Esophagus (tissue), 2 donors: ENCODE measurements at regions not wholly inside any gene's neighbourhood (a gene's known extent, or its start where the extent isn't known, plus 50 kb on each side); places are given as distances from the start of the nearest gene placed in this dataset.

Source experiments
- H3K27ac ChIP-seq, 2 donors: one replicate each; pipeline ENCODE4 v1.5.1; 2013; ENCODE audit warnings: low read depth in 2 of 2, mild to moderate bottlenecking in 2 of 2, inconsistent platforms in 1 of 2, low read length in 1 of 2, moderate library complexity in 1 of 2
- H3K27me3 ChIP-seq, 2 donors: one replicate each; pipeline ENCODE4 v1.6.1; 2013; ENCODE audit warnings: low read length in 2 of 2, control low read depth in 1 of 2, mild to moderate bottlenecking in 1 of 2; ENCODE audit not compliant: insufficient read depth in 2 of 2, control insufficient read depth in 1 of 2
- H3K36me3 ChIP-seq, 2 donors: one replicate each; pipeline ENCODE4 v1.6.1; 2013; ENCODE audit warnings: low read length in 1 of 2; ENCODE audit not compliant: control insufficient read depth in 2 of 2, insufficient read depth in 2 of 2
- H3K4me1 ChIP-seq, 2 donors: one replicate each; pipeline ENCODE4 v1.6.1; 2013; ENCODE audit warnings: low read length in 1 of 2; ENCODE audit not compliant: control insufficient read depth in 2 of 2, insufficient read depth in 2 of 2
- H3K4me3 ChIP-seq, 2 donors: one replicate each; pipeline ENCODE4 v1.5.1; 2013; ENCODE audit warnings: low read length in 2 of 2, mild to moderate bottlenecking in 2 of 2, low read depth in 1 of 2, moderate library complexity in 1 of 2
- H3K9me3 ChIP-seq, 2 donors: one replicate each; pipeline ENCODE4 v1.6.1; 2013; ENCODE audit warnings: mild to moderate bottlenecking in 2 of 2, low read depth in 1 of 2, low read length in 1 of 2, moderate library complexity in 1 of 2; ENCODE audit not compliant: control insufficient read depth in 2 of 2, insufficient read depth in 1 of 2
- WGBS, 2 donors: extraction: QIAGEN DNeasy Blood & Tissue Kit; methylation state at CpG; one replicate each; pipeline ENCODE4 v1.1.7; 2013; 5-methylcytosine and 5-hydroxymethylcytosine counted together
- donor health status: healthy with polysubstance abuse.
- donor health status: Bipolar disorder and iron deficiency.

DNA sequence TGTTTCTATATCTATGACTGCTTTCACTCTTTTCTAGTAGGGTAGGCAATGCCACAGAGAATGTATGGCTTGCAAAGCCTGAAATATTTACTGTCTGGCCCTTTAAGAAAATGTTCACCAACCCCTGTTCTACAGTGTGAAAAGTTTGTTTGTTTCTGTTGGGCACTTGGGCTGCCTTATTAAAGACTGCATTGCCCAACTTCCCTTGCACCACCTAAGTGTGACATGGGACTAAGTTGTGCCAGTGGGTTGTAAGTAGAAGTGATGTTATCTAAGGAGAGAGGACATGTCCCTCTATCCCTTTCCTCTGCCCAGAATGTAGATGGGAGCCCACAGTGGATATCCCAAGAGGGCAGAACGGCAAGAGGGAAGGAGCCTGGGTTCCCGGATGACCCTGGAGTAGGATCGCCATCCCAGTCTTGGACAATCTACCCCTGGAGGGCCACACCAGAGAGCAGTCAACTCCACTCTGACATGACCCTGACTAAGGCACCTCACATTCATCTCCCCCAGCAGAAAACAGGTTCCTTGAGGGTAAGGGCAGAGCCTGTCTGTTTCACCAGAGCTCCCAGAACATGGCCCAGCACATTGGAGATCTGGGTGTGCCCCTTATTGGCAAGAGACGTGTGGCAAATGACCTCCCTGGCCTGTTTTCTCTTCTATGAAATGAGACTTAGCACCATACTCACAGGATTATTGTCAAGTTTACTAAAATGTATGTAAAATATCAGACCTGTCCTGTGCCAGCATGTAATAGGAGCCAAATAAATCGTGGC lies 138.8 kb downstream of the SMAD6 start:
- Histone ChIP-seq H3K9me3 (no peaks in the 10 kb centered on the region), H3K4me1 (peaks cover 2 to 5% of the 10 kb centered on the region in 2 donors), H3K27me3 (no peaks in the 10 kb centered on the region), H3K27ac (peak overlapping the region; percentile 2 to 8), H3K4me3 (no peak overlapping the region), H3K36me3 (no peaks in the 10 kb centered on the region)
- 56 to 79% methylated on average over 5 of the region's 5 CpGs for WGBS, 2 donors

DNA sequence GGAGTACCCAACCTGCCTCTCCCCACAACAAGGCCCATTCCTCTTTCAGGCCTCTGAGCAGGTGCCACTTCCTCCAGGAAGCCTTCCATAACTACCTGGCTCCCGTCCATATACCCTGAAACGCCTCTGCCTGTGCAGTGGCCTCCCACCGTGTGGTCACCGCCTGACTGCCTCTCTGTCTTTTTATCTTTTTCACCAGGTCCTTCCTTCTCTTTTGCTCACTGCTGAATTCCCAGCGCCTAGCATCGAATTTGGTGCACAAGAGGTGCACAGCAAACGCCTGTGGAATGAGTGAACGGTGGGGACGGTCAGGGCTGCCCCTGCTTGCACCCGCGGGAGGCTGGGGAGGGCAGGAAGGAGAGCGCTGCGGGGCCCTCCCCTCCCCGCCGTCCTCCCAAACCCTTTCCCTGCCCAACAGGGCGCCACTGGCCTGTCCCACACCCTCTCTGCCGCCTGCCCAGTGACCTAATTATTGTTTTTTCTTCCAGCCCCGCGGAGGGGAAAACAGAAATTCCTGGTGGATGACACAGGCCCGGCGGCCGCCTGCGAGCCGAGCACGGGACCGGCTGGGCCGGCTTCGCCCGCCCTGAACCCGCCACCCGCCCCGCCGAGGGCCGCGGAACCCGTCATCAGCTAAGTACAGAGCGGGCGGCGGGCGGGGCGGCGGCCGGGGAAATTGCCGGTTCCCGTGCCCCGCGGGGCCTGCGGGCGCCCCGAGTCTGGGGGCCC lies 140.1 kb downstream of the SMAD6 start:
- no peaks in the 10 kb centered on the region for H3K9me3 ChIP-seq
- H3K27ac ChIP-seq, result peak overlapping the region; percentile 86 to 92
- peak overlapping the region; percentile 3 to 53 for H3K4me3 ChIP-seq
- H3K36me3 ChIP-seq, result no peaks in the 10 kb centered on the region
- WGBS, 2 donors, result 5 to 7% methylated on average over 47 to 50 of the region's 50 CpGs
- peaks cover 2 to 5% of the 10 kb centered on the region in 2 donors for H3K4me1 ChIP-seq
- H3K27me3 ChIP-seq, result no peaks in the 10 kb centered on the region

DNA sequence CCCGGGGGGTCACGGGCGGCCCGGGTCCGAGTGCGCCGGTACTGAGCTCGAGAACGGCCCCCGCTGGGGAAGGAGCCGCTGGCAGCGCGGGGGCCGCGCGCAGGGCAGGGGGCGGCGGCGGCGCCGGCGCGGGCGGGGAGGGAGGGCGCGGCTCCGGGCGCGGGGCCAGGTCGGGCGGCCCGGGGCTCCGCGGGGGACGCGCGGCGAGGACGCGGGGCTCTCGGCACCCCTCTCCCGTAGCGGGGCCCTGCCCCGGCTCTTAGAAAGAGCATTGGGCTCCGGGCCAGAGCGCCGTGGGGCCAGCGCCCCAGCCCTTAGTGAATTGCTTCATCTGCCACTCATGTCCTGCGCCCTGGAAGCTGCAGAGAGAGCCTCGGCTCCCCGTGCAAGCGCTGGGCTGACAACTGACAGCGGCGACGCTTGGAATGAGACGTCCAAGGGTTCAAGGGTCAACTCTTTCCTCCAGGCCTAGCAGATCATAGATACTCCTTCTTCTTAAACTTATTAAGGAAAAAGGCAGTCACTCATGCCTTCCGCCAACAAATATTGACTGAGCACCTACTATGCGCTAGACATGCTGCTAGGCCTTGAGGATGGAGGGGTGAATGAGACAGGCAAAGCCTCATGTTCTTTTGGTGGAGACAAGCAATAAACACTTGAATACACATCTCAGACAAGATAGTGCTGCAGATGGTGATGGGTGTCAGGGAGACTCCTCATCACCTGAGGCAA lies 140.8 kb downstream of the SMAD6 start:
- Histone ChIP-seq H3K4me1 (peaks cover 5% of the 10 kb centered on the region in 2 donors), H3K27ac (peak overlapping the region; percentile 86 to 92), H3K9me3 (no peaks in the 10 kb centered on the region), H3K4me3 (peak overlapping the region; percentile 3 to 53), H3K36me3 (no peaks in the 10 kb centered on the region), H3K27me3 (no peaks in the 10 kb centered on the region)
- 4 to 7% methylated on average over 28 to 58 of the region's 58 CpGs for WGBS, 2 donors

DNA sequence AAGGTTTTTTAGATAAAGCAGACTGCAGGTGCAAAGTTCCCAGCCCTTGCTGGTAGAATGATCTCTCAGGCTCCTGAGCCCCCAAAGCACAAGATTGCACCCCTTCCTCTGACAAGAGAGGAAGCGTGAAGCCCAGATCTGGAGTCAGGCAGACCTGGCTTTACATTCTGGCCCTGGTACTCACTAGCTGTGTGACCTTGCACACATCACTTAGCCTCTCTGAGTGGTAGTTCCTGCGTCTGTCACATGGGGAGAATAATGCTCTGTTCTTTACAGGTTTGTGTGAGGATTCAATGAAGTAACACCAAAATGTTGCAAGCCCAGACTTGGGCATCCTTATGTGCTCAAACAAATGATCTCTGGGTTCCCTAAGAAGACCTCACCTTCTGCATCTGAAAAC lies 141.5 kb downstream of the SMAD6 start:
- Histone ChIP-seq H3K4me1 (peaks cover 5% of the 10 kb centered on the region in 2 donors), H3K36me3 (no peaks in the 10 kb centered on the region), H3K27me3 (no peaks in the 10 kb centered on the region), H3K4me3 (no peak overlapping the region), H3K9me3 (no peaks in the 10 kb centered on the region), H3K27ac (no peak overlapping the region)
- WGBS, 2 donors, result 0 to 86% methylated on average over 2 of the region's 2 CpGs

DNA sequence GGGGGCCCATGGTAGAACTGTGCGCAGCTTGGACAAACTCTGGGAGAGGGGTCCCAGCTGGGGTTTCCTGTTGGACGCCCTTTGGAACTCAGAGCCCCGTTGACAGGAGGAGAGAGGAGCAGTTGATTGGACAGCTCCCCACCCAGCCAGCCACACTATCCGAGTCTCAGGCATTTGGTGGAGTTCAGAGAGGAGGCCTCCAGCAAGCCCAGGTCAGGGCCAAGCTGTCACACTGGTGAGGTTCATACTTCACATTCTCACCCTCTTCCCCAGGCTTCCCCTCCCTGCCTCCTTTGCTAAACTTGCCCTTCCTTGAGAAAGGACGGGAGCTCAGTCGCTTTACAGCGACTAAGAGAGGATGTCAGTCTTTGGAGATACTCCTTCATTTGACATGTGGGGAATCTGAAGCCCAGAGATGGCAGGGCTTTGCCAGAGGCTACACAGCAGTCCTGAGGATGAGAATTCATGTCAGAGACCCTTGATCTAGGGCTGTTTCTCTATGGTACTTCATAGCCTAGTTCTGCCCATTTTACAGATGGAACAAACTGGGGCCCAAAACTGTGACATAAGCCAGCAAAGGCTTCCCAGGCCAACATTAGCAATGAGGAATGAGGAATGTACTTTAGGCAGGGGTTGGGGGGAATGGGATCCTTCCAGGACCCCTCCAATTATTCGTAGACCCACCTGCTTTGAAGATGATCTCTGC lies 142.2 kb downstream of the SMAD6 start:
- Histone ChIP-seq H3K9me3 (no peaks in the 10 kb centered on the region), H3K4me3 (no peak overlapping the region), H3K36me3 (no peaks in the 10 kb centered on the region), H3K27me3 (no peaks in the 10 kb centered on the region), H3K27ac (no peak overlapping the region), H3K4me1 (peaks cover 5% of the 10 kb centered on the region in 2 donors)
- 83 to 89% methylated on average over 8 of the region's 8 CpGs for WGBS, 2 donors

DNA sequence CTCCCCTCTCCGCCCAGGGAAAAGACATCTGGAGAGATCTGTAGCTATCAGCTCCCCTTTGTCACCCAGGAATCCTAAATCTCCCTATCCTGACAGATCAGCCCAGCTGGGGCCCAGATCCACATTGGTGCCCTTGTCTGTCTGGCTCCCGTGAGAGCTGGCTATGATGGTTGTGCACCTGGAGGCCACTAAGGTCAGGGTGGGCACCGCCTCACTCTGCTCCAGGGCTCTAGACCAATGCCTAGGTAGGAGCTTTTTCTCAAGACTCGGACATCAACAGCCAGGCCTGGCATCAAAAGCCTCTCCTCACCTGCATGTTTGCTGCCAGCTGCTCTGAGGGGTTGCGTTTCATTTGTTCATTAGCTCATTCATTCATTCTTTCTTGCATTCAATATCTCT lies 142.7 kb downstream of the SMAD6 start:
- H3K27me3 ChIP-seq, result no peaks in the 10 kb centered on the region
- 87 to 95% methylated on average over 5 of the region's 5 CpGs for WGBS, 2 donors

DNA sequence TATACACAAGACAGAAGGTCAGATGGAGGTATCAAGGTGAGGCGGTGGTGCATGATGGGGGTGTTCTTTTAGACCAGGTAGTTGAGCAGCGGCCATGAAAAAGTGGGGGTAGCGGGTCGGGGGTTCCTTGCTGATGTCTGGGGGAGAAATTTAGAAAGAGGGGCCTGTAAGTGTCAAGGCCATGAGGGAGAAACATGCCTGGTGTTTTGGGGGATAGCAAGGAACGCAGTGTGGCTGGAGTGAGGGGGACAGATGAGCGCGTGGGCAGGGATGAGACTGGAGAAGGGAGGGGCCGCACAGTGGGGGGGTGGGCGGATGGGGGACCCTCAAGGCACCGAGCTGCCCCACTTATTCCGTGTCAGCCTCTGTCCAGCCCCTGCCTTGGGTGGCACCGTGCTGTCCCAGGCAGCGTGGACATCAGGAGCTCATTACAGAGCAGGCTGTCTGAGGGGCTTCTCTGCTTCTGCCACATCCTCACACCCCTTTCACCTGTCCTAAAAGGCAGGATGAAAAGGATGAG lies 143.3 kb downstream of the SMAD6 start:
- H3K9me3 ChIP-seq, result no peaks in the 10 kb centered on the region
- H3K36me3 ChIP-seq, result no peaks in the 10 kb centered on the region
- H3K27me3 ChIP-seq, result no peaks in the 10 kb centered on the region
- no peak overlapping the region for H3K4me3 ChIP-seq
- H3K27ac ChIP-seq, result no peak overlapping the region
- 88 to 89% methylated on average over 10 to 13 of the region's 13 CpGs for WGBS, 2 donors
- peaks cover 5% of the 10 kb centered on the region in 2 donors for H3K4me1 ChIP-seq

More for the DNA sequence above, 142.7 kb downstream of the SMAD6 start:
- H3K4me1 ChIP-seq, result peaks cover 5% of the 10 kb centered on the region in 2 donors
- H3K36me3 ChIP-seq, result no peaks in the 10 kb centered on the region
- no peak overlapping the region for H3K4me3 ChIP-seq
- H3K27ac ChIP-seq, result no peak overlapping the region
- H3K9me3 ChIP-seq, result no peaks in the 10 kb centered on the region

DNA sequence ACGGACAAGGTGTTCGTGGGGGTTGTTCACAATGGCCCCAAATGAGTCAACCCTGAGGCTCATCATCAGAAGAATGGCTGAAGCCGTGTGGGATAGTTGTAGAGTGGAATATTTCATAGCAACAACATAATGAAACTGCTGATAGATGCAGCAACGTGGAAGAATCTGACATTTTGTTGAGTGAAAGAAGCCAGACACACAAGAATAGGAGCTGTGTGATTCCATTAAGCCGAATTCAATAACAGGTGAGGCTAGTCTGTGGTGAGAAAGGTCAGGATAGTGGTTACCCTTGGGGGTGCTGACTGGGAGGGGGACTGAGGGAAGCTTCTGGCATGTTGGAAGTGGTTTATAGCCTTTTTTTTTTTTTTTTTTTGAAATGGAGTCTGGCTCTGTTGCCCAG lies 144.0 kb downstream of the SMAD6 start:
- H3K27ac ChIP-seq, result no peak overlapping the region

DNA sequence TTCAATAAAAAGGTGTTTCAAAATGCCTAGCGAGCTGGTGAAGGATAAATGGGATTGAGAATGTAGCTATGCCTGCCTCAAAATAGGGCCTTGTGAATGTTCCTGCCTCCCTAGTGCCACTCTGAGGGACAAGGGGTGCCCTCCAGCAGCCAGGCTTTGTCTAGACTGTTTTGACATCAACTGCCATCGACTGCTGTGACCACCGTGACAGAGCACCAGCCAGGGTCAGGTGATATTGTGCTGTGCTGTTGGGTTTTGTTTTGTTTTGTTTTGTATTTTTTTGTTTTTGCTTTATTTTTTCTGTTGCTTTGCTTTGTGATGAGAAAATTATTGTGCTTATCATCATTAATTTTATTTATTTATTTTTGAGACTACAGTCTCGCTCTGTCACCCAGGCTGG lies 144.8 kb downstream of the SMAD6 start:
- no peaks in the 10 kb centered on the region for H3K9me3 ChIP-seq
- H3K27me3 ChIP-seq, result no peaks in the 10 kb centered on the region
- H3K4me3 ChIP-seq, result no peak overlapping the region
- peaks cover 4 to 5% of the 10 kb centered on the region in 2 donors for H3K4me1 ChIP-seq
- H3K27ac ChIP-seq, result no peak overlapping the region
- H3K36me3 ChIP-seq, result no peaks in the 10 kb centered on the region
- WGBS, 2 donors, result 92 to 95% methylated on average over 4 of the region's 4 CpGs

More for the DNA sequence above, 144.0 kb downstream of the SMAD6 start:
- Histone ChIP-seq H3K4me1 (peaks cover 5% of the 10 kb centered on the region in 2 donors), H3K36me3 (no peaks in the 10 kb centered on the region), H3K27me3 (no peaks in the 10 kb centered on the region), H3K9me3 (no peaks in the 10 kb centered on the region), H3K4me3 (no peak overlapping the region)
- 79 to 82% methylated on average over 5 of the region's 5 CpGs for WGBS, 2 donors
